Dedifferentiated amniotic fluid mesenchymal stem cell (primary cell): ENCODE measurements at regions not wholly inside any gene's neighbourhood (a gene's known extent, or its start where the extent isn't known, plus 50 kb on each side); places are given as distances from the start of the nearest gene placed in this dataset.
A peak's percentile ranks its signal among the peaks of the same experiment; 100 is the strongest.
"Not testable (repeated sequence)": the region's sequence is repeated elsewhere in the genome, so short reads cannot be mapped to it uniquely, and the experiment has no call there.

Source experiments
- DNase-seq: peaks from one replicate; pipeline ENCODE4 v3.0.0-alpha.2; 2016; ENCODE audit errors: extremely low spot score

- no peak for DNase-seq
Measured at GRCh38 chr11:130550984-130551383, 102.5 kb downstream of the ADAMTS15 start.

DNA sequence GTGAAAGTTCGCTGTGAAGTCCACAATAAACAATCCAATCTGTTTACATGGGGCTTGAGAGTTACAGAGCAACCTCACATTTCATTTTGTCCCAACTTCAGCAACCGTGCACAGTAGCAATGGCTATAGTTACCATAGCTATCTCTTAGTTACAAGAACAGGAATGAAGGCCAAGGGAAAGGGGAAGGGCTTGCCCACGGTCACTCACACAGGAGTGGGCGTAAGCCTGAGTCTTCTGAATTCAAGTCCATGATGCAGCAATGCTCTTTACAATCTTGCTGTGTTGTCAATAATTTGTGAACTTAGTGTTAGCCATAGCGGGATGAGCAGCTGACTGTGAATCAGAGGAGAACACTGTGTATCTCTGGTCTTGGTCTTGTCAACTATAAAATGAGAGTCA lies 102.9 kb downstream of the ADAMTS15 start:
- DNase-seq, result no peak

DNA sequence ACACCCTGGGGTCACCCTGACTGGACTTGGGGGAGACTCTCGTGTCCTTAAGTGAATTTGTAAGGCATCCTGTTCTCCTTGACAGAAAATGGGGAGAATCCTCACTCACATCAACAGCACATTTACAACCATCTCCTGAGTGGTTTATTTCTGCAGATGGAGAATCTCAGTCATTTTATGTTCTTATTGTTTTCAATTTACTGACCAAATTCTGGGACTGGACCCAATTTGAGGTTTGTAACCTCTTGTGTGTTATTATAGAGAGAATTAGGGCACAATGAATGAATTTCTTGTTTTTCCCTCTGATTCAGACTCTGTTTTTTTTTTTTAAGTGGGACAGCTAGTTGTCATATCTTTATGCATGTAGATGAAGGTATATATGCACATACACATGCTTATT lies 104.9 kb downstream of the ADAMTS15 start:
- no peak for DNase-seq

DNA sequence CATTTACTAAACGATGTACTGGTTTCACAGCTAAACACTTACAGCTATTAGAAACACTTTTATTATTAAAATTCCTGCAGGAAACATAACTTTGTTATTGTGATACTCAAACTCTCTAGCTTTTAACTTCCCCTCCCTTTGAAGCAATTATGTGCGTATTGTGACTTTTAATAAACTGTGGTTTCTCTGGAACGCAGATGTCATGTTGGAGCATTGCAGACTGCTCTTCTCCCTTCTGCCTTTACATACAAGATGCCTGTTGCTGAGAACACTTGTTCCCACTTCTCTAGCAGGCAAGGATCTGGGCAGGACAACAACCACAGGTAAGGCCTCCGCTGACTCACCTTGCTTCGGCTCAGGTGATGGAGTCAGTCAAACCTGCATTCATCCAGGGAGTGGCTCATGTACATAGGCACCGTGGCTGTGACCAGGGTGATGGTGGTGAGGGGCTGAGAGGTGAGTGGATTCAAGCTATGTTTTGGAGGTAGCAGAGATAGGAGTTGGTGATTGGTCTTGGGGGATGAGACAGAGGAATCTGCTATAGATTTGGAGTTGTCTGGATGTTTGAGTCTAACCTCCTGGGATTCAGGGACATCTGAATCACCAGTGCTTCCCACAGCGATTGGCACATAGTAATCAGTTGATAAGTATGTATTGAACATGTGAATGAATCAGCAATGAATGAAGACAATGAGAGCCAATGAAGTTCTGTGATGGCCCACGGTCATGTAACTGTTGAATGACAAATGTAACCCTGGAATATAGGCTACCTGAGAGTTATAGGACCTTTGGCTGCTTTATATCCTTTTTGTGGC lies 106.0 kb downstream of the ADAMTS15 start:
- no peak for DNase-seq

DNA sequence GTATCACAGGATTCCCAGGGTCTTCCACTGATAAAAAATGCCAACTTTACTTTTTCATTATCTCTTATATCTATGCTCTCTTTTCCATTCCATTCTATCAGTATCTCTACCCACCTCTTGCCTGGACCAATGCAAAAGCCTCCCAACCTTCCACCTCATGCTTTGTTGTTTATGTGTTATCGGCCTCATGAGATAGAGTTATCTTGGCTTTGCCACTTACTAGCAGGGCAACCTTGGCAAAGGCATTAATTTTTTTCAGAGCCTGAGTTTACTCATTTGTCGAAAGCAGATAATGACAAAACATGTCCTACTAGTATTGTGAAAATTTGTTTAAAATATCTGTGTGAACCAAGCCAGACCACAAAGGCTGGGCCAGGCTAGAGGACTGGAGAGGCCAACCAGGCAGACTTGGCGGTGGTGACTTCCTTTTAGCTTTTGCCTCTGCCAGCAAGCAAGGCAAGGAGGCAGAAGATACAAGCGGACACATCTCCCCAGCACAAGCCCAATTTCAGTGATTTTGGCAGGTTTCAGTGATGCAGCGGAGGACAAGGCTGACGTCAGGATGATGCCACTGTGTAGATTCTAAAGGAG lies 106.9 kb downstream of the ADAMTS15 start:
- DNase-seq, result no peak

- no peak for DNase-seq
Measured at GRCh38 chr11:130560000-130560780, 111.7 kb downstream of the ADAMTS15 start.

- DNase-seq, result no peak
Measured at GRCh38 chr11:130560781-130561109, 112.3 kb downstream of the ADAMTS15 start.

- DNase-seq, result no peak
Measured at GRCh38 chr11:130561441-130561881, 113.0 kb downstream of the ADAMTS15 start.

DNA sequence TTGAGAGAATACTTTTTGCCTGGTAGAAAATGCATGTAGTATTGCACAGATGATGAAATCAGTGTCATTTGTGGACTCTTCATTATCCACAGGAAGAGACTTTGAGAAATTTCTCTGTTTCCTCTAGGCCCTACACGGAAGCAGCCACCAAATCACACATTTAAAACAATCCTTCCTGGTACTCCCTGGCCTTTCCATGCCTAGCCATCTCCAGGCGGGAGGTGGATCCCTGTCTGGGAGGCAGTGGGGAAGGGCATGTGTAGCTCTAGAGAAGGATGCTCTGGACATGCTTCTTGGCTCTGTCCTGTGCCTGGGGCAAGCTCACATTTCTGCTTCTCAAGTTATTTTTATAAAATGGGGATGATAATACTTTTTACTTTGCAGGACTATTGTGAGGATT lies 114.1 kb downstream of the ADAMTS15 start:
- DNase-seq, result no peak

GRCh38 chr11:130566360-130566759 lies 117.9 kb downstream of the ADAMTS15 start:
- DNase-seq, result not testable (repeated sequence)

GRCh38 chr11:130571519-130571918 lies 123.1 kb downstream of the ADAMTS15 start:
- no peak for DNase-seq

DNA sequence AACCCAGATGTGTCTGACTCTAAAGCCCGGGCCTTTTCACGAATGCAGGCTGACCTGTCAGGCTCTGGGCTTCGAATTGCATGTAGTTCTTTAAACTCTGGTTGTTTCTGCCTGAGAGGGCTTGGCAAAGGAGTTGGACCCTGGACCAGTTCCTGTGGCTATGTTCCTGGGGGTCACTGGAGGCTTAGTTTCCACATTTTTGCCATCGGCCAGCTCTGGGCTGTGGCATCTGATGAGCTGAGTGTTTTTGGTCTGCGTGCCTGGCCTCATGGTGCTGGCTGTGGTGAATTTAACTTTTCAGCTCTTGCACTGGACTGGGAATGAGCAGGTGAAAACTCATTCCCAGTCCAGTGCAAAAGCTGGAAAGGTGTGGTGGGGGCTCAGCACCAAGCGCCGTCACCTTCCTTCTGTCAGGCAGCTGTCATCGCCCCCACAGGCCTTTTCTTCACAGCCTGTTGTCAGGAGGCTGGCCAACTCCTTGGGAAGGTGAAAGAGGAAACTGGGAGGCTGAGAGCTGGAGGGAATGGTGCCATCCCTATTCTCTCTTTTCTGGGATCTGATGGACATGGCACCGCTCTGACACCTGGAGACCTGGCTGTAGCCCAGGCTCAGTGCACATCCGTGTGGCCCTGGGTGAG lies 123.6 kb downstream of the ADAMTS15 start:
- no peak for DNase-seq

DNA sequence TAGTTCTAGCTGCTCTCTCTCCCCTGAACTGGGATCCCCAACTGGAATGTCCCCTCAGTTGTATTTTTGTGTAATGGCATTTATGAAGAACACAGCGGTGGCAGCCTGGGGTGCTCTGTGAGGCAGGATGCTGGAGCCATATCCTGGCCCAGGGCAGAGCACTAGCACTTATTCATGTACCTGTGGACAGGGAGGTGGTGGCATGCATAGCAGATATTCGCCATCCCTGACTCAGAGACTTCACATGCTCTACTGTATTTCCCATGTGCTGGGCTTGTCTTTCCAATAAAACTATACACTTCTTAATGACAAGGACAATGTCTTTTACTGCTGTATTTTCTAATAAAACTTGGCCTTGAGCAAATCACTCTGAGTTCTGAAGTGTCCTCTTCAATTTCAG lies 125.3 kb downstream of the ADAMTS15 start:
- DNase-seq, result no peak

DNA sequence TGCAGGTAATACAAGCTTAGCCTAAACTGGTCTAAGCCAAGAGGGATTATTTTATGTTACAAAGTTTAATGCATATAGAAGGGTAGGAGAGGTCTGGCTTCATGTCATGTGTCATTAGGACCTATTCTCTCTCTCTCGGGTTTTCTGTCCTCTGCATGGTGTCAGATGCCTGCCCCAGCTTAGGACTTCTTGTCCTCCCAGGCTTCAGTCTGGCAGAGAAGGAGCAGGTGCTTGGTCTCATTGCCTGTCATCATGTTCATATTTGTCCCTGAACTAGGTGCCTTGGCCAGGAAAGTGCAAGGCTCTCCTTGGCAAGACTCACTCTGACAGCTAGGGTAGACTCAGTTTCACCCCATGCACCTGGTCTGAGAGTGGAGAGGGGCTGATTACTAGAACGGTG lies 126.3 kb downstream of the ADAMTS15 start:
- no peak for DNase-seq

- DNase-seq, result no peak
Measured at GRCh38 chr11:130576146-130576545, 127.7 kb downstream of the ADAMTS15 start.

- no peak for DNase-seq
Measured at GRCh38 chr11:130578738-130579368, 130.4 kb downstream of the ADAMTS15 start.

GRCh38 chr11:130580372-130580771 lies 131.9 kb downstream of the ADAMTS15 start:
- no peak for DNase-seq

GRCh38 chr11:130580891-130581492 lies 132.5 kb downstream of the ADAMTS15 start:
- DNase-seq, result peak; percentile 57

- no peak for DNase-seq
Measured at GRCh38 chr11:130581646-130582045, 133.2 kb downstream of the ADAMTS15 start.

- no peak for DNase-seq
Measured at GRCh38 chr11:130582176-130582575, 133.7 kb downstream of the ADAMTS15 start.

DNA sequence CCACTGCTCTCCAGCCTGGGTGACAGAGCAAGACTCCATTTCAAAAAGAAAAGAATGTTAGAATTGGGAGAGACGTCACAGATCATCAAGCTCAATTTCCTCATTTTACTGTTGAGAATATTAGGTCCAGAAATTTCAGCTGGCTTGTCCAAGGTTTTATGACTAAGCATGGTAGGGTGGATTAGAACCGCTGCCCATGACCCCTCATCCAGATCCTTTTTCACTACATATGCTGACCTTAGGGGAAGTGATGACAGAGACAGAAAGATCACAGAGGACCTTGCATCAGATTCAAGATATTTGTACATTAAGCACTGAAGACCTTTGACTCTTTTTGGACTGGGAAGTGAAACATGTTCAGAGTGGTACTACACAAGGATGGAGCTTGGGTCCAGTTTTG lies 134.5 kb downstream of the ADAMTS15 start:
- DNase-seq, result no peak
